HuH-7 (cell line): ENCODE measurements at regions not wholly inside any gene's neighbourhood (a gene's known extent, or its start where the extent isn't known, plus 50 kb on each side); places are given as distances from the start of the nearest gene placed in this dataset.
"Not testable (repeated sequence)": the region's sequence is repeated elsewhere in the genome, so short reads cannot be mapped to it uniquely, and the experiment has no call there.

Experiments used
- DNase-seq: peaks from one replicate; pipeline ENCODE4 v3.0.0; 2011; ENCODE audit warnings: low spot score

DNA sequence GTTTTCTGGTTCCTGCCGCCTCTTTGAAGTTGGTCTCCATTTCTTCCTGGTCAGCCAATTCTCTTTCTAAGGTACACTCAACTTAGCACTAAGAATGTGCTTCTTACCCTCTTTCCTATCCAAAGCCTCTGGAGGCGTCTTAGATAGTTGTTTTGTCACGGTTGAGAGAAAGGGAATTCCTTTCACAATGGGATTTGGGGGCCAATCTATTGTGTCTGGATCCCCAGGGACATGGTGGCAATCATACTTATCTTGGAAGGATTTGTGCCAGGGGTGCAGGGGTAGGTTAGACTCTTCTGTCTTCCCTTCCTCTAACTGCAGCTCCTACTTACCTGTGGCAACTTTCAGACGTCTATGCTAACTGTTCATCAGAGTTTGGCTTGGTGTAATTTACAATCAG is 287.1 kb downstream of the SOX2 start:
- no peak for DNase-seq

DNA sequence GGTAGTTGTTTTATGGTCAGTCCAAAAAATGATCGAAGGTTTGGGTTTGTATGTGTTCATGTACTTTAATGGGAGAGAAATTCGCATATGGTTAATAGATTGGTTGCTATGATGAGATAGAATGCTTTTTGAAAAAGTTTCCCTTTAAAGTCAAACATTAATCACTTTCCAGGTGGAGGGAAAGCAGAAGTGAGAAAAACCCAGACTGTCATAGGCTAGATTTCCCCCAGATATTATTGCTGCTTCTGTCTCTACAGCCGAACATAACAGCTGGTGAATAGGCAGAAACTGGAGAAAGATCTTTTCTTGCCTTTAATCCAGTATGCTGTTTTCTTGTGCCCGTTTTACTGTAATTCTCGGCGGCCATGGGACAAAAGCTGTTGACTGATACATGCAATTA is 287.6 kb downstream of the SOX2 start:
- no peak for DNase-seq

DNA sequence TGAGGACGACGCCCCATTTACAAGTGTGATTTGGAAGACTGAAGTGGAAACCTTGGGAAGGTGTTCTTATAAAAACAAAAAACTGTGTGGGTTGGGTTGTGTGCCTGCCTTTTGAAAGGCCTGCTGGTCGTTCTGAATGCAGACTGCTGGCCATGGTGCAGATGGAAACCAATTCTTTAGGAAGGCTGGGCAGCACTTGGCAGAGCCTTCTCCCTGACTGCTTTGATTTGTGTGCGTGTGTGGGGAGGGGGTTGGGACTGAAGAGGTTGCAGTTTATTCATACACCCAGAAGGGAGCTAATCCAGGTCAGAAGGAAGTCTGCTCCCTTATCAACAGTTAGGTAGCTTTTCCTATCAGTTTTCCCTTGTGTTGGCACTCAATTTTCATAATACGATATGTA is 288.7 kb downstream of the SOX2 start:
- no peak for DNase-seq

DNA sequence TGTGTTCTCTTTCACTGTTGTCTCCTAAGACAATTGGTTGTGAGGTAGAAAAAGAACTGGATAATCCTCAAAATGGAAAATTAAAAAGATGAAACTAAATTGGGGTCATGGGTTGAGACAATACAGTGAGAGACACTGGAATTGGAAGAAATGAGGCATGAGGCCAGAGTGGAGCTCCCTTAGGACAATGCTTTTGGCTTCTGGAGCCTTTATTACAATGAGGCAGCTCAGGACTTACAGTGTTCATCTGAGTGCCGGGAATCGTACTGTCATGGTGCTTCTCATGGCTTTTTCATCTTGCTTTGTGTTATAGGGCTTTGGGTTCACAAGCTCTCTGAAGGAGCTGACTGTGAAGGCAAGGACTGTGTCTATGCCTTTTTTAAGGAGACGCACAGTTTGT is 293.5 kb downstream of the SOX2 start:
- no peak for DNase-seq

DNA sequence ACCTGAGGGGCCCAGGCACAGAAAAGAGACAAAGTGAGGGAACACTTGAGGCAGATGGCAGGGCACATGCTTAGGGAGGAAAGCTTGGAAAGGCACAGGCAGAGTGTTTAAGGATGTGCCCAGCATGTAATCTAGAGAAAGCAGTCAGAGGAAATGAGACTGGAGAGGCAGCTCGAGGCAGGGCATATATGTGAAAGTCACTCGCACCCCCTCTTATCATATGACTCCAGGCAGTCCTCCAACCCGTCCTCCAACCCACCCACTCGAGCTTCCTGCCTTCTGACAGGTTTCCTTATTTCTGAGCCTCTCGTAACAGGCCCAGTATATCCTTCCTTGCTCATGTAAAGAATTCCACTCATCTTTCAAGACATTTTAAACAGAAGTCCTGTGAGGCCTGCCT is 294.0 kb downstream of the SOX2 start:
- DNase-seq, result no peak

DNA sequence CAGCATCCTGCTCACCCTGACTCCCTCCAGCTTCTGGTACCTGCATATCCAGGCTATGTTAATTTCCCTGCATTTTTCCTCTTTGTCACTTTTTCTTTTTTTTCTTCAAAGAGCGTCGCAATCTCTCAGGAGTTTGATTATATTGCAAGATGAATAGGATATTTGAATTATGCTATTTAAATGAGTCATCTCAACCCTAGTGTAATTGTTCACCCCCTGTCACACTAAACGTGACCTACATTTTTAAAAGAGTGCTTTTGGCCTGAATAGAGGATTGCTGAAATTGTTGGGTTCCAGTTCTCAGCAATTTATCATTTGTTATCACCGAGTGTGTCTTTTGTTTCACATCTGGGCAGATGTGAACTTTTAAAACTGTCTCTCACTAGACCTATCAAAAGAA is 294.7 kb downstream of the SOX2 start:
- no peak for DNase-seq

DNA sequence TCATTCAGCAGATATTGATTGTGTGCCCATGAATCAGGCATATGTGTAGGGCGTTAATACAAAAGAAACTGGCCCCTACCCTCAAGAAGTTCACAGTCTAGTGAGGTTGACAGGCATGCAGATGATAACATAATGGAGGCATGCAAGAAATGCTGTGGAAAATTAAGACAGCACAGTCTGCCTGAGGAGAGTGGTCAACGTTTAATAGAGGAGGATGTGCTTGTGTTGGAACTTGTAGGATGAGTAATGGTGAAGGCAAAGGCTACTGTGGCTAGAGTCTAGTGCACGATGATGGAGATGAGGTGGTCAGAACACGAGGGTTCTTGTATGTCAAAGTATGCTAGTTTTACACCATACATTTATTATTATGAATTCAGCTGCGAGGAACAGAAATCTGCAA is 295.7 kb downstream of the SOX2 start:
- no peak for DNase-seq

DNA sequence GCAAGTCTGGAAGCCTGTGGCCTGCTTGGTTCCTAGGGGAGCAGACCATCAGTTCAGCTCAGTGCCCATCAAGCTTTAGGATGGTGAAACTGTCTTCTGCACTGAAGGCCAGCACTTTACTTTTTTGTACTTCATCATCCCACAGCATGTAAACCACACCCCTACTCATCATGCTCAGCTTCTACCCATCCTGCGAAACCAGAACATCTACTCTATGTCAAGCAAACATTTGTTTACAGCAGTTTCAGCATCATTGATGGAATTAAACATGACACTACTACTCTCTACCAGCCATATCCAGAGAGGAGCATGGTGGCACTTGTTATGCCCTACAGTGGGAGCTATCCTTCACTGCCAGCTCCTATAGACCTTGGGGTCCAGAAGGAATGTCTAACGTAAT is 306.6 kb downstream of the SOX2 start:
- no peak for DNase-seq

DNA sequence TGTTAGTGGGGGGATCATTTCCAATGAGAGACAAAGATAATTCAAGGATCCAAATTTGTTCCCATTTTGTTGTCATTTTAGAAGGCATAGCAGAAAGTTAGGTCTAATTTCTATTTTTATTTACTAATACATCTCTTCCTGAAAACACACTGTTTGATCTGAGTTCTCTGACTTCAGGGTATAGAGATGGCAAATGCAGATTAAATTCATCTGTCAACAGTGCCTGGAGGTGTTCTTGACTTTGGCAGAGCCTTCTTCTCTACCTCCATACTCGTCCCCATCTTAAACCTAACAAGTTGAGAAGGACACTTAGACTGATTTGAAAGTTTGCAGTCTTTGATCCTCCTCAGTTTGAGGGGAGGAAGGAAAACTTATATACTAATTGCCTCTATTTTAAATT is 308.2 kb downstream of the SOX2 start:
- DNase-seq, result no peak

DNA sequence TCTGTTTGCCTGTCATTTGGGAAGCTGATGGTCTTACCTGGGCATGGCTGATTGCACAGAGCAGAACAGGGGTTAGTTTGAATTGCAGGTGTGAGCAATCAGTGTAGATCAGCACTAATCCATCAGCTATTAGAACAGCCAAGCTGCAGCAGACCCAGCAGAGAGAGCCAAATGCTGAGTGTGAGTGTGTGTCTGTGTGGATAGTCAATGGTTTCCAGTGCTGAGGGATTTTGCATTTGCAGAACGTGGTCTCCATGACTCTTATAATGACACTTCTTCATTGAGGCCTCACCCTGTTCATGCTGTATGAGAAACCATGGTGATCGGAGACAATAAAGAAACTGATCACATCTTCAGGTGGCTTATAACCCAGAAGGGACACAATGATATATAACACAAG is 312.1 kb downstream of the SOX2 start:
- DNase-seq, result no peak

DNA sequence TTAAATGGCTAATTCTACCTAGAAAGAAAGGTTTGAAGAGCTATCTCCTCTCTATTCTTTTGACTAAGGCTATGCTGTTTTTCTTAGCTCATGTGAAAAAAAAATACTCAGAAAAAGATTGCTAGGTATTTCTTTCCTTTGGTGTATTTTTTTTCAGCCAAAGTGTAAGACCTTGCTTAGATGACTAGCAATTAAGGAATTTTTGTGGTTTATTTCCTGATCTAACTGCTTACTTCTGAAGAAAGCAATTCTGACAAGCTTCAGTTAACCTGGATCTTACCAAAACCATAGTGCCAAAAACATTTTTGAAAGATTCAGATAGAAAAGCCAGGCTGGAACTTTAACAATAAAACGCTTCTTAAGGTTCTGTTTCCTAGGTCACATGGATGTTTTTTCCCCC is 315.6 kb downstream of the SOX2 start:
- DNase-seq, result no peak

DNA sequence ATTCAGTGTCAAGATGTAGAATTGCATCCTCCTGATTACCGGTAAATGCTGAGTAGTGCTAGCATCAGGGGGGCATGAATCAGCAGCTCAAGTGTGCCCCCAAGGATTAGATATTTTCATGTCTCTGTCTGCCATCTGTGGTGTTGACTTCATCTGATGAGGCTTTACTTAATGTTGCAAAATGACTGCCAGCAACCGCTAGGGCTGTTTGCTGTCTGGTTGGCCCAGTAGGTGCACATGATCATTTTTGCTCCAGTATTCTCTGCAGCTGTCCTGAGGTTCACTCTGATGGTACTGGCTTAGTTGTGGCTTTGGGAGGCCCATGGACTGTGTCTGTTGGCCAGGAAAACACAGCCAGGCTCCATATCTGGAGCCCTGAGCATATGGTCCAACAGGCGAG is 316.4 kb downstream of the SOX2 start:
- DNase-seq, result no peak

DNA sequence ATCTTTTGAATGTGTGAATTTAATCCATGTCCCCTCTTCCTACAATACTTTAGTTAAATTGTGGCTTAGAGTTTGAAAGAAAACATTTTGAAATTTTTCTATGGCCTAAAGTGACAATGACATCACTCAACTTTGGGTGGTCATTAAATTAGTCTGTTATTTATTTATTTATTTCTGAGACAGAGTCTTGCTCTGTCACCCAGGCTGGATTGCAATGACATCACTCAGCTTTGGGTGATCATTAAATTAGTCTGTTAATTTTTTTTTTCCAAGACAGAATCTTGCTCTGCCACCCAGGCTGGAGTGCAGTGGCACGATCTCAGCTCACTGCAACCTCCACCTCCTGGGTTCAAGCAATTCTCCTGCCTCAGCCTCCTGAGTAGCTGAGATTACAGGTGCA is 322.5 kb downstream of the SOX2 start:
- not testable (repeated sequence) for DNase-seq

DNA sequence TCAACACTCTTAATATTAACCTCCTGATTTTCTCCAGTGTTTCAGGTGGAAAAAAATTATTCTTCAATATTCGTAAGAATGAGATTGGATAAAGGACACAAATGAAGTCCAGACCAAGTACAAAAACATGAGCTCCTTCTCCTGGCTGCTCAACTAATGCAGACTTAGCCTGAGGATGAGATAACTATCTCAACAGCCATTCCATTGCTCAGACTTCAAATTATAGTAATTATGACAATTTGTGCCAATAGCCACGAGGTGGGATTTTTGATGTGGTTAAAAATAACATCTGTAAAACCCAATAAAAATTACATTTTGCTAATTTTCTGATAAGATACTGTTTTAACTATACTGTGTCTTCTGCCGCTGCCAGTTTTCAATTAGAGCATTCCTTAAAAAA is 323.6 kb downstream of the SOX2 start:
- DNase-seq, result no peak

DNA sequence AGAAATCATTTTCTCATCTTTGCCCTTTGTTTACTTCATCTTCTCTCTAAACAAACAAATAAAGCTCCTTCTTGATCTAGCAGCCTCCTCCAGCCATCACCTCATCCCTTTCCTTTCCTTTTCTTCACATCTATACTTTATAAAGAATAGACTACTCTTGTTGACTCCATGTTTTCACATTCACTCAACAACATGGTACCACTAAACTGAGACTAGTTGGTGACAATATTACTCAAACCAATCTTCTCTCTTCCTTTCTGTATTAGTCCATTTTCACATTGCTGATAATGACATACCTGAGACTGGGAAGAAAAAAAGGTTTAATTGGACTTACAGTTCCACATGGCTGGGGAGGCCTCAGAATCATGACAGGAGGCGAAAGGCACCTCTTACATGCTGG is 324.7 kb downstream of the SOX2 start:
- no peak for DNase-seq

DNA sequence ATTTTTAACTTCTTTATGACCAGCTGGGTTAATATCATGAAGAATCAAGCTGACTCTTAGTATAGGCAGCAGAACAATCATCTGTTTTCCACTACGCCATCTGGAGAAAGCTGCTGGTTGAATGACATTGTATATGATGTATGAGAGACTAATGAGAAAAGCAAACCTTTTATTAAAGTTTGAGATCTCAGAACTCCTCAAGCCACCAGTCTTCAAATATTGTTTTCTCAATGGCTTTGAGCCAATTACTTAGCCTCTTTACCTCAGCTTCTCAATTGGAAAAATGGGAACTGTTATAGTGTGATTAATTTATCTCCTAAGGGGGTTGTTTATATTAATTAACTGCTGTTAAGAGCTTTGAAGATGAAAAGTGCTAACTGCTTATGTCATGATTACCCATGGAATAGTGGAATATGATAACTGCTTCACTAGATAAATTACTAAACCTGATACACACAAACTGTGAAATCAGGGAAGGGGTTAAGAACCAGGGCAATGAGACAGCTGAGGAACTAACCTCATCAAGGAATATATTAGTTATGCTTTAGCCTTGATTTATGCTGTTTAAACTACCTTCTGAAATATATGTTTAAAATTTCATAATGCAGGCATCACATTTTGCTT is 330.1 kb downstream of the SOX2 start:
- DNase-seq, result no peak

DNA sequence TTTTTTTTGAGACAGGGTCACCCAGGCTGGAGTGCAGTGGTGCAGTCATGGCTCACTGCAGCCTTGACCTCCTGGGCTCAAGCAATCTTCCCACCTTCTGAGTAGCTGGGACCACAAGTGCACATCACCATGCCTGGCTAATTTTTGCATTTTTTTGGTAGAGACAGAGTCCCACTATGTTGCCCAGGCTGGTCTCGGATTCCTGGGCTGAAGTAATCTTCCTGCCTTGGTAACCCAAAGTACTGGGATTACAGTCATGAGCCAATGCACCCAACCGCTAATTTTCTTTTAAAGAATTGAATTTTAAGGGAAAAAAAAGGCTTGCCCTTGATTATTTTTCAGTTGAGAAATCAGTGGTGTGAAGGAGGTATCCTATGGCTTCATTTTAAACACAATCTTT is 334.0 kb downstream of the SOX2 start:
- no peak for DNase-seq

DNA sequence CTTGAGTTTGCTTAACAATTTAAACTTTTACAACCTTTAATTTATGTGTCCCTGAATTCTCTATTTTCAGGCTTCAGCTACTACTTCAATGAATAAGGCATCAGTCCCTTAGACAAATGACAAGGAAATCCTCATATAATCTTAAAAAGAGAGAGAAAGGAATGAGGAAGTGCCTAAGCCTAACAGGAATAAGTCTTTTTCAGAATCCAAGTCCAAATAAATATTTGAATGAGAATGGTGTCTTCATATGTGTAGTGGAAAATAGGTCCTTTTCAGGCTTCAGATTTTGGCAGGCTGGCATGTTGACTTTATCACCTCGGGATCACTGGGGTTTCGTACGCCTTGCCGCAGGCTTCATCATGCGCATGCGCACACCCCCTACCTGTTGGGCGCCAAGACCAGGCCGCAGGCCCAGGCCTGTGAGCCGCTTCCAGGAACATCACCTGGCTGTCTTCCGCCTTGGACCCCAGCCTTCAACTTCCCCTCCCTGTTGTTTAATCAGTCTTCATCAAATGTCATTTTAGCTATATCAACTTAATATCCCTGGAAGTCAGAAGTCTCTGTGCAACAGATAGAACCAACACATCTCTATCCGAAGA is 334.5 kb downstream of the SOX2 start:
- no peak for DNase-seq

DNA sequence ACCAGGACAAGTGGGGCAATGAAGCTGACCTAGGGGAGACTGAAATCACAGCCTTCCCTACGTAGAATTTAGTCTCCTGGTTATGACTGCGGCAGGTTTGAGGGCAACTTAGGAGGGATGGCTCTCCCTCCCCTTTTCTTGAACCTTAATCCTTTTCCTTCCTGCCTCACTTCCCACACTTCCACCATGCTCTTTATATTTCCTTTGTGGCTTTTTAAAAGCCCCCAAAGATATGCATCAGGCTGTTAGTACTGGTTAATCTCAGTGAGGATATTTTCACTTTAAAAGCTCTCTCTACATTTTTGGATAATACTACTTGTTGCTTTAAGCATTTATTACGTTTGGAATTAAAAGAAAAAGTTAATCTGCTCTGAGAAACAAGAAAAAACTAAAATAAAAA is 339.2 kb downstream of the SOX2 start:
- DNase-seq, result no peak

DNA sequence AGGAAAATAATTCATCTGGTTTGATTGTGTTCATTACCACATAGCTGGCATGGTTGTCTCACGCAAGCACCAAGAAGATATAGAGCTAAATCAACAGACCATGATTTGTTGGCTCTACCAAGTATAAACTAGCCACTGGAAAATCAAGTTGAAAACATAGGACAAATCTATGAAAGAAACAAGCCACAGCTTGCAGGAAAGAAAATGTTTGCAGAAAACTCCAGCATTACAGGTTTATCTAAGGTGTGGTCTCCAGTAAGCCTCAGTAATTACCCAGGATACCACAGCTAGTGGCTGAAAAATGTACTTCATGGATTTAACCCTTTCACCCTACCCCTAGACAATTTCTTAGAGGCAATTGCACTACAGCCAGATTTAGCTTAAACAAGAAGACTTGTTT is 340.6 kb downstream of the SOX2 start:
- no peak for DNase-seq

DNA sequence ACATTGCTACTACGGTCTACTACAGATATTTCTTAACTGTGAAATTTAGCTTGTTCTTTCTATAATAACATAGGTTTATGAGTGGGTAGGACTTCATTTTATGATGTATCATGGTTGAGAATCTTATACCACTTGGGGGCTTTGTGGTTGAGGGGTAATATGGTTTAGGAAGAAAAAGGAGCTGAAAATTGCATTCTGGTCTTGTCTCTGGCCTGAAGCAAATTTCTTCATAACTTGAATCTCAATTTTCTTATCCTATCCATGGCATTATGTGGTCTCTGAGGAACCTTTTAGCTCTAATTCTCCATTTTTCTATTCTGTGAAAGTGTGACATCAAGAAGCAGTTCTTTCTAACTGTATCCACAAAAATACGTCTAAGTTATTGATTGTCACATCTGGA is 341.0 kb downstream of the SOX2 start:
- DNase-seq, result no peak

DNA sequence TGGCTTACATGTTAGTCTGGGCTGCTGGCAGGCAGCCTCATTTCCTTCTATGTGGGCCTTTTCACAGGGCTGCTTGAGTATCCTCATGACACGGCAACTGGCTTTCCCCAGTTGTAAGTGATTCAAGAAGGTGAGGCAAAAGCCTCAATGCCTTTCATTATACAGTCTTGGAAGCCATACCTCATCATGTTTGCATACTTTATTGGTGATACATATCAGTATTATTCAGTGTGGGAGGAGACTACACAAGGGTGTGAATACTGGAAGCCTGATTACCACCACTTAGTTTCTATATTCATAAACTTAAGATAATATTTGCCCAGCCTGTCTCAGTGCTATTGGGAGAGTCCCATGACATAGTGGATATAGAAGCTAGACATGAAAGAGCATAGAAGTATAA is 346.8 kb downstream of the SOX2 start:
- no peak for DNase-seq

DNA sequence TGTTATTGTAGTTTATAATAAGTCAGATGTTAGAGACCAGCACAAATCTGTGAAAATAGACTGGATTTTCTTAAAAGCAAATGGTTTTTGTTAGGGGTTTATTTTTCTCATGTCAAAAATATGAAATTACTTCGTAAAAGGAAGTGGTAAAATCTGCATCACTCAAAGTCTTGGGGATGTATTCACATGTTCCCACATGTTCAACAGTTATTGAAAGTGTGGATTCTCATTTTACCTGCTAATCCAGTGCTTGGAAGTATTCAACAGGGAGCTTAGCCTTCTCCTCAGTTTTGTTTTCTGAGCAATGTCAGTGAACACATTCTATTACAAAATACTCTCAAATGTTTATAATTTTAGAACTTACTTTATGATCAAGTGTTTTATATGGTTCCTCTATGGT is 352.0 kb downstream of the SOX2 start:
- no peak for DNase-seq

DNA sequence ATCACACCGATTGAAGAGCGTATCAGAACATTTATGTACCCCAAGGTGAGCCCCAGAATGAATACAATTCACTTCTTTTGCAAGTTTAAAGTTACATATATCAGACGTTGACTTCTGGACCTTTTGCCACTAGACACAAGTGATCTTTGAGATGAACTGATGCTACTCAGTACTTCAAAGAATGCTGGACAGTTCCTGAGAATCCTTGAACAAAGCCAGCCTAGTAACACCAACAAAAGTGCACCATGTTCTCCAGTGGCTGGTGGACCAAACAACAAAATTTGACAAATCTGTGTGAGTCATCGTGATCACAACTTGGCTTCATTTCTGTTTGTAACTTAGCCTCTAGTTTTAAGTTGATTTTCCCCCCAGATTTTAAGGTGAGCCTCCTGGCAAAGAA is 355.7 kb downstream of the SOX2 start:
- no peak for DNase-seq

DNA sequence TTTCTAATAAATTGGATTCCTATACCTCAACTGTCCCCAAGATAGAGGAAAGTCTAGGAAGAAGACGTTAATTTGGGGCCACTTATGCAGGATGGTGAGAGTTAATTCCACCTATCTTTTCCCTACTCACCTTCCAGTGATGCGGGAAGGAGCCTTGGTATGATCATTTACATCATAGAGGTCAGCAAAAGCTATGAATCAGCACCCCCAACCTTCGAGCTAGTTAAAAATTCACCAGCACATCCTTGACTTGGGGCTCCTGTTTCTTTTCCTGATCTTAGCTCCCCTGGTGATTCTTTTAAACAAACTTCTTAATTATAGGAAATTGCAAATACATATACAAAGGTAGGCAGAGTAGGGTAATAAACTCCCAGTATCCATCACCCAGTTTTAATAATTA is 366.6 kb downstream of the SOX2 start:
- DNase-seq, result no peak
